A549 (cell line): ENCODE measurements at regions not wholly inside any gene's neighbourhood (a gene's known extent, or its start where the extent isn't known, plus 50 kb on each side); places are given as distances from the start of the nearest gene placed in this dataset.

ENCODE experiments used
- ATAC-seq, 2 experiments: fragments of 200-7000 bp in 1 of 2; fragments of >200 bp in 1 of 2; cut with Nextera tagmentation in 1 of 2; cut with Tn5 transposase in 1 of 2; 3 replicates each; pipeline versions ENCODE4 v1.8.0 to v1.9.1; 2018 to 2020; ENCODE audit warnings: mild to moderate bottlenecking in 1 of 2, moderate library complexity in 1 of 2
- CTCF ChIA-PET: fragments of 300-600 bp; sonication (Branson Sonifier 250); formaldehyde crosslinking; extraction: SDS; loops from one replicate; lab custom pipeline; 2021; ENCODE audit warnings: antibody characterized with exemption, inconsistent platforms; lab: Yijun Ruan, JAX
- POLR2A ChIA-PET: fragments of 350-600 bp; formaldehyde crosslinking; extraction: SDS; loops from one replicate; lab custom pipeline; 2021; ENCODE audit warnings: antibody characterized with exemption, inconsistent platforms; lab: Yijun Ruan, JAX
- DNase-seq, 2 experiments: peaks; one replicate each; pipeline versions ENCODE4 v3.0.0 to v3.0.0-alpha.2; 2011 to 2016; ENCODE audit warnings: low read depth in 1 of 2, low spot score in 1 of 2
- FAIRE-seq: peaks from 2 replicates; lab custom pipeline; 2011; peaks lifted over from hg19 to GRCh38; lab: Jason Lieb, UNC
- H3K27ac ChIP-seq, 2 experiments: fragments of >200 bp; sonication (Bioruptor Twin); formaldehyde crosslinking; 3 replicates each; pipeline ENCODE4 v1.5.1; 2016 to 2017
- H3K4me1 ChIP-seq: fragments of >200 bp; sonication (Bioruptor Twin); formaldehyde crosslinking; 3 replicates; pipeline ENCODE4 v1.6.1; 2016
- H3K4me2 ChIP-seq: fragments of >200 bp; sonication (Bioruptor Twin); formaldehyde crosslinking; 3 replicates; pipeline ENCODE4 v1.6.1; 2016
- H3K4me3 ChIP-seq: fragments of >200 bp; sonication (Bioruptor Twin); formaldehyde crosslinking; 3 replicates; pipeline ENCODE4 v1.5.1; 2016
- H3K9me3 ChIP-seq: fragments of >200 bp; sonication (Bioruptor Twin); formaldehyde crosslinking; 3 replicates; pipeline ENCODE4 v1.6.1; 2016
- CHD4 ChIP-seq: fragments of 200-600 bp; sonication (generic); IDR thresholded peaks from 2 replicates; pipeline ENCODE4 v1.6.1; 2016; ENCODE audit warnings: antibody characterized with exemption, mild to moderate bottlenecking, borderline replicate concordance
- CTCF ChIP-seq: fragments of >200 bp; sonication (Bioruptor Twin); formaldehyde crosslinking; IDR thresholded peaks from 3 replicates; pipeline ENCODE4 v1.5.1; 2016
- E2F6 ChIP-seq: IDR thresholded peaks from 2 replicates; pipeline ENCODE4 v1.6.1; 2012; ENCODE audit warnings: low read depth, borderline replicate concordance
- FOSB ChIP-seq: fragments of 250-450 bp; sonication (Bioruptor Pico); IDR thresholded peaks from 2 replicates; pipeline ENCODE4 v1.5.0; 2020; ENCODE audit warnings: mild to moderate bottlenecking, moderate library complexity
- FOSL2 ChIP-seq, 2 experiments: fragments of 450-650 bp in 1 of 2; fragments of >200 bp in 1 of 2; sonication (Bioruptor Twin) in 1 of 2; formaldehyde crosslinking; IDR thresholded peaks; 2 replicates each; pipeline versions ENCODE4 v1.5.0 to v1.6.1; 2016 to 2020; ENCODE audit warnings: mild to moderate bottlenecking in 1 of 2, moderate library complexity in 1 of 2
- HDAC2 ChIP-seq: fragments of 200-600 bp; sonication (generic); IDR thresholded peaks from 2 replicates; pipeline ENCODE4 v1.6.1; 2016
- HOXA7 ChIP-seq: fragments of 250-450 bp; sonication (Bioruptor Pico); IDR thresholded peaks from 2 replicates; pipeline ENCODE4 v1.5.0; 2020; ENCODE audit warnings: mild to moderate bottlenecking, moderate library complexity
- HOXB5 ChIP-seq: fragments of 250-450 bp; sonication (Bioruptor Pico); IDR thresholded peaks from 2 replicates; pipeline ENCODE4 v1.5.0; 2020; ENCODE audit warnings: mild to moderate bottlenecking, moderate library complexity
- JUNB ChIP-seq: fragments of >200 bp; sonication (Bioruptor Twin); formaldehyde crosslinking; IDR thresholded peaks from 2 replicates; pipeline ENCODE4 v1.6.1; 2016
- PBX3 ChIP-seq: IDR thresholded peaks from 2 replicates; pipeline ENCODE4 v1.6.1; 2012
- PHF8 ChIP-seq: fragments of 200-600 bp; sonication (generic); IDR thresholded peaks from 2 replicates; pipeline ENCODE4 v1.6.1; 2016; ENCODE audit warnings: low read depth, mild to moderate bottlenecking, antibody characterized with exemption, moderate library complexity, borderline replicate concordance
- POLR2A ChIP-seq: IDR thresholded peaks from 2 replicates; pipeline ENCODE4 v1.6.1; 2012; ENCODE audit warnings: mild to moderate bottlenecking, low read length
- RAD21 ChIP-seq, 2 experiments: fragments of >200 bp in 1 of 2; sonication (Bioruptor Twin) in 1 of 2; formaldehyde crosslinking in 1 of 2; IDR thresholded peaks in 1 of 2; conservative IDR thresholded peaks in 1 of 2; 2 replicates in 1 of 2; 3 replicates in 1 of 2; pipeline ENCODE4 v1.6.1; 2012 to 2018; ENCODE audit warnings: inconsistent platforms in 1 of 2
- REST ChIP-seq: fragments of 200-600 bp; sonication (generic); IDR thresholded peaks from 2 replicates; pipeline ENCODE4 v1.6.1; 2016; ENCODE audit warnings: antibody characterized with exemption, mild to moderate bottlenecking, moderate library complexity
- SREBF2 ChIP-seq: fragments of 450-650 bp; IDR thresholded peaks from 2 replicates; pipeline ENCODE4 v1.6.1; 2014; ENCODE audit warnings: mild to moderate bottlenecking, moderate library complexity
- TP53 ChIP-seq: fragments of 250-450 bp; sonication (Bioruptor Pico); IDR thresholded peaks from 2 replicates; pipeline ENCODE4 v1.5.0; 2021; ENCODE audit warnings: mild to moderate bottlenecking, moderate library complexity
- USF2 ChIP-seq: fragments of 450-650 bp; IDR thresholded peaks from 2 replicates; pipeline ENCODE4 v1.6.1; 2014; ENCODE audit warnings: antibody characterized with exemption
- WGBS: methylation state at CpG from one replicate; pipeline ENCODE4 v1.1.6; 2017; ENCODE audit errors: missing lambda C conversion rate; 5-methylcytosine and 5-hydroxymethylcytosine counted together

GRCh38 chr3:146750196-146750595 lies 145.1 kb upstream of the PLSCR5 start:
- no peak overlapping the region for H3K4me3 ChIP-seq
- WGBS: 6% methylated on average over 2 of the region's 2 CpGs

GRCh38 chr3:146747928-146748327 lies 142.8 kb upstream of the PLSCR5 start:
- 5% methylated on average over 4 of the region's 4 CpGs for WGBS
- ATAC-seq (peak in 1 of 2 experiments; percentile 44; a peak in 1 of 6 replicates), DNase-seq (peak in 1 of 2 experiments; percentile 10)
- POLR2A ChIA-PET: interaction anchor here (0.6 kb wide), 1 partner anchor 607 kb away, joined by 4 read pairs; no protein-coding TSS in a partner anchor
- no peak overlapping the region for H3K4me3 ChIP-seq
- no peaks in the 10 kb centered on the region for H3K9me3 ChIP-seq
- no peak overlapping the region for H3K27ac ChIP-seq
- no peak overlapping the region for H3K4me2 ChIP-seq
- TF ChIP-seq POLR2A (no peak), PHF8 (no peak), RAD21 (conservative IDR thresholded peaks at IDR 0.05 in 1 of 2, IDR thresholded peaks at IDR 0.05 in 1 of 2) (0 out of 5 replicates have a peak, but pooled peaks have one; percentile 17 to 25)
- TF ChIP-seq, all 56 proteins: peak for 1
- CTCF ChIA-PET: no interaction called here
- no peaks in the 10 kb centered on the region for H3K4me1 ChIP-seq
- no peak for FAIRE-seq

More at GRCh38 chr3:146750196-146750595, 145.1 kb upstream of the PLSCR5 start:
- Histone ChIP-seq H3K27ac (no peak overlapping the region), H3K4me1 (no peaks in the 10 kb centered on the region), H3K4me2 (no peak overlapping the region), H3K9me3 (no peaks in the 10 kb centered on the region)
- no peak for FAIRE-seq
- POLR2A ChIA-PET: no interaction called here
- no peak for ATAC-seq
- CTCF ChIA-PET: no interaction called here
- TF ChIP-seq HDAC2: no peak
- TF ChIP-seq USF2: no peak
- no peak for TF ChIP-seq FOSL2 (IDR thresholded peaks at IDR 0.05)
- TF ChIP-seq FOSL2 (CRISPR knock-in tag; IDR thresholded peaks at IDR 0.05): no peak
- TF ChIP-seq JUNB: no peak
- no peak for TF ChIP-seq CHD4
- no peak for TF ChIP-seq FOSB (CRISPR knock-in tag)
- no peak for TF ChIP-seq PBX3
- no peak for TF ChIP-seq CTCF
- TF ChIP-seq HOXA7: no peak
- TF ChIP-seq SREBF2: no peak
- no peak for TF ChIP-seq HOXB5
- no peak for TF ChIP-seq TP53 (CRISPR knock-in tag)
- no peak for TF ChIP-seq E2F6
- DNase-seq: no peak

GRCh38 chr3:146747051-146747450 lies 141.9 kb upstream of the PLSCR5 start:
- Histone ChIP-seq H3K4me1 (no peaks in the 10 kb centered on the region), H3K4me2 (no peak overlapping the region), H3K4me3 (no peak overlapping the region), H3K9me3 (no peaks in the 10 kb centered on the region), H3K27ac (no peak overlapping the region)
- ChIA-PET POLR2A (no interaction called here), CTCF (no interaction called here)
- no peak for ATAC-seq
- FAIRE-seq: no peak
- TF ChIP-seq POLR2A: no peak
- TF ChIP-seq REST: no peak
- no peak for DNase-seq
